ENCODE measurements at regions not wholly inside any gene's neighbourhood (a gene's known extent, or its start where the extent isn't known, plus 50 kb on each side); places are given as distances from the start of the nearest gene placed in this dataset.
A peak's percentile ranks its signal among the peaks of the same experiment; 100 is the strongest.

DNA sequence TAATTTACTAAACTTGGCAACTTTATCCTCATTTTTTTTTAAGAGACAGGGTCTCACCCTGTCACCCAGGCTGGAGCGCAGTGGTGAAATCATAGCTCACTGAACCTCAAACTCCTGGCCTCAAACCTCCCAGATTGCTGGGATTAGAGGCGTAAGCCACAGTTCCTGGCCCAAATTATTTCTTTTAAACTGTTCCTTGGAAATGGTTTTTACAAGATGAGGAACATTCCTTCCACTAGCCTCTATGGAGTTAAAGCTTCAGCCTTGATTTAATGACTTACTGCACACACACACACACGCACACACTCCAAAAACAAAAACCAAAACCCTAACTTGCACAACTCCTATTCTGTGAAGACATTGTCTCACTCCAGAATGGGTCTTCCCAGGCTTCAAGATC, 77.2 kb upstream of the TARS1 start:
- ATAC-seq (peak; percentile 85), DNase-seq (ENCODE audit: low spot score) (no peak)
- intact Hi-C loops (cut with DNase I) = no loop called here

DNA sequence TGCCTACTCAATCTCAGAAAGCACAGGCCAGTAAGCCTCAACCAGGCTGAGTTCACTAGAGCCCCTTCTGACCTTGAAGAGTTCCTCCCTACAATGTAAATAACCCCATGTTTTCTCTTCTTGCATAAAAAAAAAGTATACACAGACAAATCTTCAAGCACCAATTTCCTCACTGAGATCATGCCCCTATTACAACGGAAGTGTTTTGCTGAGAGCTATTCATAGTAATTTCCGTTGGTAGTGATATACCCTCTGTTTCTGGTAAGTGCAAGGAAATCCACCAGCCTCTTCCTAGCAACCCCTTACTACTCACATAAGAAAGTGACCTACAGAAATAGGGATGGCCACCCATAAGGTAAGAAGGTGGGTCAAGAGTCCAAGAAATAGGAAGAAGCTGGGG, 76.4 kb upstream of the TARS1 start:
- no peak for DNase-seq (ENCODE audit: low spot score)
- intact Hi-C loops (cut with DNase I) = no loop called here
- no peak for ATAC-seq

DNA sequence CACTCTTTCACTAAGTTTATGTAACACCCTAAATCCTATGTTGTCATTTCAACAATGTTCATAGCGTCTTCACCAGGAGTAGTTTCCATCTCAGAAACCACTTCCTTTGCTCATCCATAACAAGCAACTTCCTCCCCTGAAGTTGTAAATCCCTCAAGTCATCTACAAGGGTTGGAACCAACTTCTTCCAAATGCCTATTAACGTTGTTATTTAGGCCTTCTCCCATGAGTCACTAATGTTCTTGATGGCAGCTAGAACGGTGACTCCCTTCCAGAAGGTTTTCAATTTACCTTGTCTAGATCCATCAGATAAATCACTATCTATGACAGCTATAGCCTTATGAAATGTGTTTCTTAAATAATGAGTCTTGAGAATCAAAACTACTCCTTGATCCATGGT, 73.3 kb upstream of the TARS1 start:
- DNase-seq (ENCODE audit: low spot score) (no peak), ATAC-seq (no peak)
- intact Hi-C loops (cut with DNase I) = no loop called here

DNA sequence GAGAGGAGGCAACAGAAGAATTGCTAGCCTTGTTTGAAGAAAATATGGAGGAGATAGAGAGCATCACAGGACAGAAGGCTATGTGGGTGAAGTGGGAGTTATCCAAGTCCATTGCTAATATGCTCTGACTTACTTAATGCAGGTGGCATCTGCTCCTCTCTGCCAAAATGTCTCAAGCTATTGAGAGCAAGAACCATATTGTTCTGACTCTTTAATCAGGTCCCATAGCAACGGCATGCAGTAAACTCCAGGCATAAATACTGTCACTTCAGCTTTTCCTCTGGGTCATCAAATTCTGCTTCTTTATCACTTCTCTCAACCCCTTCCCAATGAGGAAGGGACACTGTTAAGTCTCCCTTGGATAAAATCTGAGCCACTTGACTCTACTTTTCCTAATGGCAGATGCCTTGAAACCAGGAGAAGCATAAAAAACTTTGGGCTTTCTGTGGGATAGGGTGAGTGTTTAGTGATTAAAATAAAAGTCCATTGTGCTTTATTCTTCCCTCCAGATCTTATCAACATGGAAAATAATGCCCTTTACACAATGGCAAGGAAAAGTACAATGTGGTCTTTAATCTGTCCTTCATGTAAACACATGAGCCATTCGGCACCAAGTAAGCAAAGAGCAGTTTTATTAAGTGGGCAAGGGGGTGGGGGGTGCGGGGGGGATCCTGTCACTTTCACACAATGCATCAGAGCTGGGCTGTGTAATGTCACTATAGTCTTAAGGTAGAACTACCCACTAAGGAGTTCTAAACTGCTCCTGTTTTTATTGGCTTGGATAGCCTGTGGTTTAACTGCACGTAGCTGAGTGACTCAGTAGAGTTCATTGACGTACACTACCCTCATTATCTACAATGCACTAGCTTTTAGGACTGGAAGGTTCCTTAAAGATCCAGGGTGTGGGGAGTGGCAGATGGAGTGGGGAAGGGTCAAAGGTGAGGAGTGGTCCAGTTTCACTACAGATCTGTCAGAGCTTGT, 71.0 kb upstream of the TARS1 start:
- intact Hi-C loops (cut with DNase I) = no loop called here
- DNase-seq (ENCODE audit: low spot score) = no peak
- ATAC-seq = peak; percentile 91

DNA sequence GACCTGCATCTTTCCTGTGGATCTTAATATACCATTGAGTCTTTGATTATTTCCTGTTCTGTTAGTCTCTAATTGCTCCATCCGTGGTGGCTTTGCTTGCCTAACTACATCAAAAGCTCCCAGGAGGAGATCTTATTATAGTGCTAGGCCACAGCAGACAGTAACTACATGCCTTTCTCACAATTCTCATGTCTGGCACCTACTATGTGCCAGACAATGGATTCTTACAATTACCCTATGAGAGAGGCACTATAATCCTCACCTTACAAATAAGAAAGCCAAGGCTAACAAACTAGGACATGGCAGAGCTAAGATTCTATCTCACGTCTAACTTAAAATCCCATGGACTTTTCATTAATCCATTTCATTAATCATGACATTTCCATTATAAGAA, 70.3 kb upstream of the TARS1 start:
- ATAC-seq (no peak), DNase-seq (ENCODE audit: low spot score) (no peak)
- intact Hi-C loops (cut with DNase I) = no loop called here

DNA sequence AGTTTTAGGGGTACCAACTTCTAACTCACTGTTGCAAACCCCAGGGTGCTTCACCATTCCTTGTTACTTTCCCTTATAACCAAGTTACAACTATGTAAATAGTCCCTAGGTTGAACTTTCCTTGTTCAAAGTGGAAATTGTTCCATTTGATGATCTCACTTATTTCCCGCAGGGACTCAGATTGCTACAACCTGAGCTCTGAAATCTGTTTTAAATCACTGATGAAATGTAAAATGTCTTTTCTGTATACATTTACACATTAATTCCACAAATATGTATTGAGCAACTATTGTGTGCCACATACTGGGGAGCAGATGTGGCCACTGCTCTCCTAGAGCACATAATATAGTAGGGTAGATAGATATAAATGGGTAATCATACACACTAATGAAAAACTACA, 69.1 kb upstream of the TARS1 start:
- DNase-seq (ENCODE audit: low spot score) = no peak
- intact Hi-C loops (cut with DNase I) = no loop called here
- peak; percentile 51 for ATAC-seq

DNA sequence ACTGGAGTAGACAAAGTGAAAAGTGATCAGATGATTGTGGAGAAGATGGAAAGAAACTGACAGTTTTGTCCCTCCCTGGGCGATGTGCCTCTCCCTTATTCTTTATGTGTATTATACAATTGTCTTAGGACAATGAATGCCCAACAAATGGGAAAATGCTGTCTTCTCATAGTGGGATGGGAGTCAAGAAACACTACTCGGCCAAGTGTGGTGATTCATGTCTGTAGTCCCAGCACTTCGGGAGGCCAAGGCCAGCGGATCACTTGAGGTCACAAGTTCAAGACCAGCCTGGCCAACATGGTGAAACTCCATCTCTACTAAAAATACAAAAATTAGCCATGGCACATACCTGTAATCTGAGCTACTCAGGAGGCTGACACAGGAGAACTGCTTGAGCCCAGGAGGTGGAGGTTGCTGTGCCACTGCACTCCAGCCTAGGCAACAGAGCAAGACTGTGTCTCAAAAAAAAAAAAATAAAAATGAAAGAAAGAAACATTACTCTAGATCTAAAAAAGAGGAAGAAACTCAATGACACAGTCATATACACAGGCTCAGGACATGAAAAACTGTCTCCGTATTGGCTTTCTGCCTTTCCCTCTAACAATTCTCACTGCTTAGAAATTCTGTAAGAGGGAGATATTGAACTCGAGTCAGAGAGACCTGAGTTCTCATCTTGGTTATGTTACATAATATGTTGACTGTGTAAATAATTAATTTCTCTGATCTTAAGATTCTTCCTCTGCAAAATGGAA, 67.9 kb upstream of the TARS1 start:
- intact Hi-C loops (cut with DNase I) = no loop called here
- DNase-seq (ENCODE audit: low spot score) (no peak), ATAC-seq (no peak)

DNA sequence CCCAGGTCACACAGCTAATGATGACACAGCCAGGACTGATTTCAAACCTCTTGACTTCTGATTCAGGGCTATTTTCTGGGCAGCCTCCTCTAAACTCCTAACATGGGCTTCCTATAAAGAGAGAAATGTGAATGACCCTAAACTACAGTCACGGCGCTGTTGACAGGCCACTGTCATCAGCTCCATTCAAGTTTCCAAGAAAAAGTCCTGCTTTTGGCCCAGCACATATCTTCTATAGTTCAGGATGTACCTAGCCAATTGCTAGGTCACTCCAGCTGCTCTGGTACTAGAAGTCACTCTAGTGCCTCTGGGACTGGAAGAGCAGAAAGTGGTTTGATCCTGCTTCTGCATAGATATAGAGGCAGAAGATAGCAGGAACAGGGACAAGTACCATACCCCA, 64.9 kb upstream of the TARS1 start:
- no peak for DNase-seq (ENCODE audit: low spot score)
- ATAC-seq = no peak
- intact Hi-C loops (cut with DNase I) = no loop called here

DNA sequence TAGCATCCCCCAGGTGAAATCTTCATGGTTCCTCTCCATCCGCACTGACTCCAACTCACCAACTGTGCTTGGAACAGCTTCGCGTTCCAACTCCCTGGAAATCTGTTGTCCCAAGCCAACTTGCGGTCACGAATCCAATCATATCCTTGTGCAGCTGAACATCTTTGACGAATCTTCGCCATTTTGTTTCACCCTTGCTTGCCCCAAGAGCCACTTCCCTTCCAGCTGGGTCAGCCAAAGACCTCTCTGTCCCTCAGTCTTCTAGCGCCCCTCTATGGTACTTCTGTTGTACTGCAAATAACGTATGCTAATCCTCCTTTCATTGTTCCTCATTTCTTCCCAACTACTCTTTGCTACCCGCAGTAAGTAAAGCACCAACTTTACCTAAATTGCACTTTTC, 61.0 kb upstream of the TARS1 start:
- DNase-seq (ENCODE audit: low spot score) = no peak
- intact Hi-C loops (cut with DNase I) = no loop called here
- no peak for ATAC-seq

DNA sequence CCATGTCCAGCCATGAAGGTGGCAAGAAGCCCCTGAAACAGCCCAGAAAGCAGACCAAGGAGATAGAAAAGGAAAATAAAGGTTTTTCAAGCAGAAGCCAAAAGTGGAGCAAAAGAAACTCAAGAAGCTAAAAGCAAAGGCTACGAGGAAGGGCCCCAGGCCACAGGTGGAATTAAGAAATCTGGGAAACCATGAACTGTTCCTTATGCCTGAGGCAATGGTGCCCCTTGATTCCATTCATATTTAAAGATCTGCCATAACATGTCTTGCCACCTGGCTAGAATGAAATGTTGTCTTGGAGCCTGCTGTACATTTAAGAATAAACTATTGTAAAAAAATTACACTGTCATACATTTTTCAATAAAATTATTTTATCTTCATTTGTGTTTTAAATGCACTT, 59.5 kb upstream of the TARS1 start:
- no peak for ATAC-seq
- intact Hi-C loops (cut with DNase I) = no loop called here
- no peak for DNase-seq (ENCODE audit: low spot score)
